Glutamatergic neuron (in vitro differentiated cells): ENCODE measurements at regions not wholly inside any gene's neighbourhood (a gene's known extent, or its start where the extent isn't known, plus 50 kb on each side); places are given as distances from the start of the nearest gene placed in this dataset.
"Not testable (repeated sequence)": the region's sequence is repeated elsewhere in the genome, so short reads cannot be mapped to it uniquely, and the experiment has no call there.

Source experiments
- DNase-seq: peaks from one replicate; pipeline ENCODE4 v3.0.0; 2022
- H3K27ac Mint-ChIP-seq: one replicate; pipeline ENCODE4 v1.8.0; 2020; ENCODE audit warnings: mild to moderate bottlenecking, mixed read lengths, inconsistent platforms; ENCODE audit not compliant: unreplicated experiment
- H3K27me3 Mint-ChIP-seq: one replicate; pipeline ENCODE4 v1.8.0; 2020; ENCODE audit warnings: mild to moderate bottlenecking, moderate library complexity, mixed read lengths, inconsistent platforms; ENCODE audit not compliant: unreplicated experiment
- H3K36me3 Mint-ChIP-seq: one replicate; pipeline ENCODE4 v1.8.0; 2020; ENCODE audit warnings: mild to moderate bottlenecking, mixed read lengths, inconsistent platforms; ENCODE audit not compliant: unreplicated experiment
- H3K4me1 Mint-ChIP-seq: one replicate; pipeline ENCODE4 v1.8.0; 2020; ENCODE audit warnings: mild to moderate bottlenecking, low read depth, mixed read lengths, inconsistent platforms; ENCODE audit not compliant: unreplicated experiment
- H3K4me3 Mint-ChIP-seq: one replicate; pipeline ENCODE4 v1.8.0; 2020; ENCODE audit warnings: mild to moderate bottlenecking, mixed read lengths, inconsistent platforms; ENCODE audit not compliant: unreplicated experiment
- H3K9me3 Mint-ChIP-seq: one replicate; pipeline ENCODE4 v1.8.0; 2020; ENCODE audit warnings: mild to moderate bottlenecking, moderate library complexity, mixed read lengths, inconsistent platforms; ENCODE audit not compliant: unreplicated experiment
- TF ChIP-seq, protein P1 (sequence below): fragments of 200-600 bp; sonication (generic); IDR thresholded peaks from one replicate; pipeline ENCODE4 v1.5.0; 2021; ENCODE audit not compliant: partially characterized antibody, unreplicated experiment

DNA sequence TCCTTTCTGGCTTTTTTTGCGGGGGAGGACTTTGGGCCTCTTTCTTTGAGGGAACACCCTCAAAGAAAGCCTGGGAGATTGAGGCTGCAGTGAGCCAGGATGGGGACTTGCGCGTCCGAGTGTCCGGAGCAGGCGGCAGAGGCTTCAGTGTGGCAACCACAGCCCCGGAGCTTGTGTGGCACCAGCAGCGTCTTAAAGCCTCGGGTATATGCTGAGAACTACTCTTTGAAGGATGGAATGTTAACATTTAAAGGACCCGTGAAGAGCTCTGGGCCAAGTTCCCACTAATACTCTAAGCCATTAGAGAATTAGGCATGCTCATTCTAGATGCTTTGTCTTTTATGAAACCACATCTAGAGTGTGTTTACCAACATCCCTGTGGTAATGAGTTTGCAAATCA lies 168.2 kb downstream of the SEPTIN7 start:
- H3K4me1 Mint-ChIP-seq = no peaks in the 10 kb centered on the region
- H3K27ac Mint-ChIP-seq = no peak overlapping the region
- no peak for DNase-seq

DNA sequence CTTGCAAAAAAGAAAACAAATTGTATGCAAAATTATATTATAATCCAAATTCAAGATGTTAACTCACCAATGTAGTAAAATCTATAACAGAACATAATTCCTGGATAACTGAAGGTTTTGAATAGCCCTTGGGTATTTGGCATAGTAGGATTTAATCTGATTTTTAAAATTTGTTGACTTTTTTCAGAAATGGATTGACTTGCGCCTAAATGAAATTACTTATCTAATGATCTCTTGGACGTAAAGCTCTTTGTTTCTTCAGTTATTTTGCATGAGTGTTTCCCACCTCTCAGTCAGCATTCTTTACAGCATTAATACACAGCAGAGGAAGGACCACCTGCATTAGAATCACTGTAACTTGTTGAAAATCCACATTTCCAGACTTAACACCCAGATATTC lies 169.6 kb downstream of the SEPTIN7 start:
- Mint-ChIP-seq H3K27ac (no peak overlapping the region), H3K27me3 (no peaks in the 10 kb centered on the region), H3K4me1 (no peaks in the 10 kb centered on the region), H3K9me3 (no peaks in the 10 kb centered on the region), H3K36me3 (peaks cover 5% of the 10 kb centered on the region), H3K4me3 (no peak overlapping the region)
- DNase-seq = no peak
- TF ChIP-seq, protein P1, sequence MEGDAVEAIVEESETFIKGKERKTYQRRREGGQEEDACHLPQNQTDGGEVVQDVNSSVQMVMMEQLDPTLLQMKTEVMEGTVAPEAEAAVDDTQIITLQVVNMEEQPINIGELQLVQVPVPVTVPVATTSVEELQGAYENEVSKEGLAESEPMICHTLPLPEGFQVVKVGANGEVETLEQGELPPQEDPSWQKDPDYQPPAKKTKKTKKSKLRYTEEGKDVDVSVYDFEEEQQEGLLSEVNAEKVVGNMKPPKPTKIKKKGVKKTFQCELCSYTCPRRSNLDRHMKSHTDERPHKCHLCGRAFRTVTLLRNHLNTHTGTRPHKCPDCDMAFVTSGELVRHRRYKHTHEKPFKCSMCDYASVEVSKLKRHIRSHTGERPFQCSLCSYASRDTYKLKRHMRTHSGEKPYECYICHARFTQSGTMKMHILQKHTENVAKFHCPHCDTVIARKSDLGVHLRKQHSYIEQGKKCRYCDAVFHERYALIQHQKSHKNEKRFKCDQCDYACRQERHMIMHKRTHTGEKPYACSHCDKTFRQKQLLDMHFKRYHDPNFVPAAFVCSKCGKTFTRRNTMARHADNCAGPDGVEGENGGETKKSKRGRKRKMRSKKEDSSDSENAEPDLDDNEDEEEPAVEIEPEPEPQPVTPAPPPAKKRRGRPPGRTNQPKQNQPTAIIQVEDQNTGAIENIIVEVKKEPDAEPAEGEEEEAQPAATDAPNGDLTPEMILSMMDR = no peak

More for the DNA sequence above, 168.2 kb downstream of the SEPTIN7 start:
- Mint-ChIP-seq H3K27me3 (no peaks in the 10 kb centered on the region), H3K36me3 (peaks cover 5% of the 10 kb centered on the region), H3K9me3 (no peaks in the 10 kb centered on the region), H3K4me3 (no peak overlapping the region)
- TF ChIP-seq, protein P1 = no peak

DNA sequence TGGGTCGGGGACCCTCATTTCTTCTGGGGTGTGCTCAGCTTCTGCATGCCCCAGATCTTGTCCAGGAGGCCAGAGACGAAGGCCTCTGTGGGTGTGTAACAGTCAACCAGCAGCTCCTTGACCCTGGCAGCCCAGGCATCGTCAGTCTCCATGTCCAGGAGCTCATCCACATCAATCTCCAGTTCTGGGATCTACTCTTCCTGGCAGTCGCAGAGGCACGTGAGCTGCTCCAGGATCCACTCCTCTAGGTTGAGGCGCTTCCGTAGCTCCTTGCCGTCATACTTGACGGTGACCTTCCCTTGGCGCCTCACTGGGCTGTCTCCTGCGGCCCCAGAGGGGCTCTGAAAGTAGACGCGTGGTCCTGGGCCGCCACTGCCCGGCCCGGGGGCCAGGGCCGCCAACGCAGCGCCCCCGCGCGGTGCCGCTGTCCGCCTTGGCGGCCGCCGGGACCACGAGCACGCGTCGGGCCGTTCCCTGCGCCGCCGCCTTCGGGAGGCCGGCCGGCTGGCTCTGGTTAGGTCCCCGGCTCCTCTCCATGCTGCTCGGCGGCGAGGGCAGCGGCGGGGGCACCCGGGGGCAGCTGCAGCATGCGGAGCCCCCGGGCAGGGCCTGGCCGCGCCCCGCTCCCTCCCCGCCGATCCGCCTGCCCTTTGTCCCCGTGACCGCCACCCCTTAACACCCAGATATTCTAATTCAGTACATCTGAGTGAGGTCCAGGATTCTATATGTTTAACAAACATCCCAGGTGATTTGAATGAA lies 170.5 kb downstream of the SEPTIN7 start:
- H3K4me3 Mint-ChIP-seq = no peak overlapping the region
- H3K36me3 Mint-ChIP-seq = peaks cover 5% of the 10 kb centered on the region
- no peaks in the 10 kb centered on the region for H3K4me1 Mint-ChIP-seq
- H3K27me3 Mint-ChIP-seq = no peaks in the 10 kb centered on the region
- no peaks in the 10 kb centered on the region for H3K9me3 Mint-ChIP-seq
- no peak overlapping the region for H3K27ac Mint-ChIP-seq
- no peak for DNase-seq
- TF ChIP-seq, protein P1 = no peak

DNA sequence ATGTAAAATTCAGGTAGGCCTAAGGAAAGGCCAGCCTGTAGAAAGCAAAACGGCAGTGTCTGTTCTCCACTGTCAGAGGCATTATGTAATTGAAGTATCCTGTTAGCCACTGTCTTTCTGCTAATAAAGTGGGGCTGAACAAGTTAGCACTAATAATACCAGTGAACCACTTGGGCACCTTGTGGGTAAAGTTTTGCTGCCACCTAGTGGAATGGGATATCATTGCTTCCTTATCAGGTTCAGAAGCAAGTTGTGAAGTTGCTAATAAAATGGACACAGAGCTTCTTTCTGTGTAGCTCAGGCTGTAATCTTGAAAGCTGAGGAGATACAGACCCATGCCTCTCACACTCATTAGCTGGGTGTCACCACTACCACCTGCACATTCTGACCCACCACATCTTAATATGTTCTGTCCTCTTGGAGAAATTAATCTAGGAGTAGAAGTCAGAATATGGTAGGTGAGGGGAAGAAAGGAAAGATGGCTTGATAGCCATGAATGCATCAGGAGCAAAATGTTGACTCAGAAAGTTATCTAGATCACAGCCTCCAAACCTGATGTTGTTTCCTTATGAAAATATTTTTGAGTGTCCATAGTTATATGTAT lies 175.1 kb downstream of the SEPTIN7 start:
- Mint-ChIP-seq H3K4me3 (no peak overlapping the region), H3K27me3 (no peaks in the 10 kb centered on the region), H3K4me1 (peaks cover 9% of the 10 kb centered on the region), H3K36me3 (peaks cover 5% of the 10 kb centered on the region), H3K27ac (no peak overlapping the region), H3K9me3 (no peaks in the 10 kb centered on the region)
- TF ChIP-seq, protein P1 = peak; percentile 86
- DNase-seq = no peak

DNA sequence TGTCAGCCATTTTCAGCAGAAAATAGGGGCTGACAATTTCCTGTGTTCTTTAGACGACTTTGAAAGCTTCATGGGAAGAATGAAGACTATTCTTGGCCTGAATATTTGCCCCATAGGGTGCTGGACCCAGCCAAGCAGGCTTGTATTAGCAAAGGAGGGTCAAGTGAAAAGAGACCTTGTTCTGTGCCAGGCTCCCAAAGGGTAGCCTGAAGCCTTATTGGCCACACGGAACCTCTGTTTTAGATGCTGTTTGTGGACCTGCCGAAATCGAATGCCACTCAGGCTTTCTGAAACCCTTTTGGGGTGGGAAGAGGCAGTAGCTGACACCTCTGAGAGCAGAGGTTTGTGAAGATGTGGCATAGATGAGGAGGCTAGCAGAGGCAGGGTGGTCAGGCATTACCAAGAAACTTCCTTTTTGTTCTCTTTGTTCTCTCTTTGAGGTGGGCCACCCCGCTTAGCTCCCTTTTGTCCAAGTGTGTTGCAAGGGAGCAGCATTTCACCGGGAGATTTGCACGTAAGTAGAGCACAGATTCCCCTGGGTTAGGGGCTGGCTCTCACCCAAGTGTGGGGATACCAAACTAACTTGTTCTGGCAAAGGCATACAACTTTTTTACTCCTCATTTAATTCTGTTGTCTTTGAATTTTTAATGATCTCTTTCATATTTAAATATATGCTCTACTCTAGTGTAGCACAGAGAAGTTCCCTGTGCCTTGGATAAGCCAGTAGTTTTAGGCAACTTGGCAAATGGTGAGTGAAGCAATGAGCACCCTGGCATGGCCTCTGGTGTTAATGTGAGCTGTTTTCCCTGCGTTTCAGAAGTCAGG lies 174.0 kb upstream of the EEPD1 start:
- not testable (repeated sequence) for H3K4me3 Mint-ChIP-seq, H3K27ac Mint-ChIP-seq, H3K36me3 Mint-ChIP-seq, H3K4me1 Mint-ChIP-seq, H3K9me3 Mint-ChIP-seq, DNase-seq, H3K27me3 Mint-ChIP-seq
